A673 (cell line): ENCODE measurements at regions not wholly inside any gene's neighbourhood (a gene's known extent, or its start where the extent isn't known, plus 50 kb on each side); places are given as distances from the start of the nearest gene placed in this dataset.
"Not testable (repeated sequence)": the region's sequence is repeated elsewhere in the genome, so short reads cannot be mapped to it uniquely, and the experiment has no call there.

Experiments
- BruUV-seq: library from RNA; stranded (reverse); fragments of 400-500 nt; replicated peaks from 2 replicates; lab custom pipeline; 2021; lab: Mats Ljungman, UMichigan
- CTCF ChIA-PET: fragments of 300-600 bp; sonication (Branson Sonifier 250); formaldehyde crosslinking; loops from one replicate; lab custom pipeline; 2022; ENCODE audit warnings: antibody characterized with exemption; lab: Charles Lee
- POLR2A ChIA-PET: fragments of 300-600 bp; sonication (Branson Sonifier 250); formaldehyde crosslinking; loops from one replicate; lab custom pipeline; 2022; ENCODE audit warnings: antibody characterized with exemption; ENCODE audit not compliant: low non-redundant PET; lab: Charles Lee
- DNase-seq: peaks from one replicate; pipeline ENCODE4 v3.0.0-alpha.2; 2015; ENCODE audit warnings: low spot score
- H3K27ac ChIP-seq: fragments of 200-600 bp; sonication (generic); 2 replicates; pipeline ENCODE4 v1.5.1; 2016; ENCODE audit warnings: mixed run types, low read depth, mild to moderate bottlenecking, mixed read lengths, antibody characterized with exemption, low read length; ENCODE audit not compliant: poor library complexity, severe bottlenecking
- H3K27me3 ChIP-seq: fragments of 200-600 bp; sonication (generic); replicated peaks from 2 replicates; pipeline ENCODE4 v1.6.1; 2017; ENCODE audit warnings: mixed run types, low read depth, mild to moderate bottlenecking, mixed read lengths, antibody characterized with exemption, low read length; ENCODE audit not compliant: insufficient read depth, poor library complexity
- H3K36me3 ChIP-seq: fragments of 200-600 bp; sonication (generic); 2 replicates; pipeline ENCODE4 v1.6.1; 2016; ENCODE audit warnings: mixed run types, mild to moderate bottlenecking, mixed read lengths, antibody characterized with exemption, low read length; ENCODE audit not compliant: insufficient read depth, poor library complexity, severe bottlenecking
- H3K4me1 ChIP-seq: fragments of 200-600 bp; sonication (generic); 2 replicates; pipeline ENCODE4 v1.6.1; 2017; ENCODE audit warnings: mixed run types, mild to moderate bottlenecking, mixed read lengths, antibody characterized with exemption, low read length; ENCODE audit not compliant: insufficient read depth, poor library complexity, severe bottlenecking
- H3K4me3 ChIP-seq: fragments of 200-600 bp; sonication (generic); 2 replicates; pipeline ENCODE4 v1.5.1; 2016; ENCODE audit warnings: low read depth, mixed run types, mild to moderate bottlenecking, mixed read lengths, low read length; ENCODE audit not compliant: poor library complexity, severe bottlenecking
- H3K9me3 ChIP-seq: fragments of 200-600 bp; sonication (generic); 2 replicates; pipeline ENCODE4 v1.6.1; 2016; ENCODE audit warnings: mixed run types, low read depth, mild to moderate bottlenecking, mixed read lengths, antibody characterized with exemption, low read length; ENCODE audit not compliant: poor library complexity, severe bottlenecking
- CTCF ChIP-seq: fragments of 300-800, 200-600 bp; sonication (generic); conservative IDR thresholded peaks from 2 replicates; pipeline ENCODE4 v1.5.1; 2017; ENCODE audit warnings: low read depth, mild to moderate bottlenecking, antibody characterized with exemption, low read length, moderate library complexity, mixed read lengths
- EZH2 ChIP-seq: fragments of 200-600 bp; sonication (generic); IDR thresholded peaks from 2 replicates; pipeline ENCODE4 v1.6.1; 2017; ENCODE audit warnings: borderline replicate concordance, low read depth, mild to moderate bottlenecking, mixed read lengths, antibody characterized with exemption, low read length; ENCODE audit not compliant: poor library complexity, severe bottlenecking
- intact Hi-C: fragments of 100-400 bp; cut with micrococcal nuclease; formaldehyde crosslinking; loops from one replicate; pipeline ENCODE4 v1.10.0; 2022; ENCODE audit not compliant: unreplicated experiment

GRCh38 chr20:50453533-50454244 is 56.5 kb upstream of the PTPN1 start:
- POLR2A ChIA-PET, result no interaction called here
- CTCF ChIA-PET, result interaction anchor here (0.9 kb wide), 1 partner anchor 11 kb away, joined by 3 read pairs; no protein-coding TSS in a partner anchor
- intact Hi-C loops, result loop anchor here (2.0 to 5.0 kb wide), 2 partner anchors 87 to 324 kb away; no protein-coding TSS in a partner anchor

GRCh38 chr20:50455245-50455644 is 54.9 kb upstream of the PTPN1 start:
- H3K36me3 ChIP-seq, intact Hi-C loops, H3K27me3 ChIP-seq, H3K9me3 ChIP-seq, DNase-seq, POLR2A ChIA-PET, H3K4me3 ChIP-seq, BruUV-seq, H3K27ac ChIP-seq: not testable (repeated sequence)
- H3K4me1 ChIP-seq, result peaks cover 28% of the 10 kb centered on the region
- CTCF ChIA-PET, result interaction anchor here (0.6 kb wide), 1 partner anchor 251 kb away, joined by 3 read pairs; no protein-coding TSS in a partner anchor

More at GRCh38 chr20:50453533-50454244, 56.5 kb upstream of the PTPN1 start:
- no peak overlapping the region for H3K4me3 ChIP-seq
- no TSS peak for BruUV-seq
- no peaks in the 10 kb centered on the region for H3K27me3 ChIP-seq
- H3K36me3 ChIP-seq, result no peaks in the 10 kb centered on the region
- peak overlapping the region; percentile 83 for H3K27ac ChIP-seq
- peaks cover 36% of the 10 kb centered on the region for H3K4me1 ChIP-seq
- TF ChIP-seq EZH2 (no peak), CTCF (no peak)
- DNase-seq, result no peak
- H3K9me3 ChIP-seq, result no peaks in the 10 kb centered on the region

GRCh38 chr20:50455656-50456451 is 54.3 kb upstream of the PTPN1 start:
- no peak overlapping the region for H3K4me3 ChIP-seq
- H3K27me3 ChIP-seq, result no peaks in the 10 kb centered on the region
- POLR2A ChIA-PET, result no interaction called here
- peak overlapping the region; percentile 42 for H3K27ac ChIP-seq
- no peak for DNase-seq
- CTCF ChIA-PET, result interaction anchor here (0.6 kb wide), 1 partner anchor 251 kb away, joined by 3 read pairs; no protein-coding TSS in a partner anchor
- intact Hi-C loops, result no loop called here
- H3K36me3 ChIP-seq, result no peaks in the 10 kb centered on the region
- TF ChIP-seq EZH2, result no peak
- no TSS peak for BruUV-seq
- no peaks in the 10 kb centered on the region for H3K9me3 ChIP-seq
- H3K4me1 ChIP-seq, result peaks cover 28% of the 10 kb centered on the region
